ENCODE measurements at regions not wholly inside any gene's neighbourhood (a gene's known extent, or its start where the extent isn't known, plus 50 kb on each side); places are given as distances from the start of the nearest gene placed in this dataset.

- Histone ChIP-seq H3K27me3 (replicated peaks; ENCODE audit: insufficient read depth) (no peaks in the 10 kb centered on the region), H3K9me2 (ENCODE audit: insufficient read depth) (no peaks in the 10 kb centered on the region), H3K9me3 (ENCODE audit: low read depth) (no peaks in the 10 kb centered on the region), H3K36me3 (ENCODE audit: low read depth) (no peaks in the 10 kb centered on the region), H3K4me3 (no peak overlapping the region), H3K27ac (no peak overlapping the region), H3K4me1 (ENCODE audit: insufficient read depth) (no peaks in the 10 kb centered on the region), H3F3A (ENCODE audit: insufficient read depth) (no peaks in the 10 kb centered on the region), H3K4me2 (ENCODE audit: unreplicated experiment) (no peak overlapping the region), H3K9ac (no peak overlapping the region), H4K20me1 (ENCODE audit: insufficient read depth) (no peaks in the 10 kb centered on the region), H2AFZ (no peak overlapping the region), H3K79me2 (ENCODE audit: insufficient read depth) (no peaks in the 10 kb centered on the region)
- TF ChIP-seq EZH2phosphoT487 (IDR thresholded peaks at IDR 0.05; ENCODE audit: insufficient read depth, low read depth) (no peak), EZH2 (IDR thresholded peaks at IDR 0.05; ENCODE audit: insufficient read depth, poor library complexity, severe bottlenecking) (no peak)
- in situ Hi-C loops (cut with MboI): no loop called here
- DNase-seq: no peak
- 1 to 3% methylated on average over 3 of the region's 3 CpGs for WGBS, 2 experiments (ENCODE audit: low coverage in 1 of 2, low lambda C conversion rate in 2 of 2, missing lambda C conversion rate in 2 of 2)
These were observed 308.0 kb upstream of the ATP11B start for GRCh38 chr3:182485301-182485700.

- no peak overlapping the region for H3K4me2 ChIP-seq (ENCODE audit: unreplicated experiment)
- no peaks in the 10 kb centered on the region for H4K20me1 ChIP-seq (ENCODE audit: insufficient read depth)
- H3K9me2 ChIP-seq (ENCODE audit: insufficient read depth): no peaks in the 10 kb centered on the region
- no peak overlapping the region for H3K27ac ChIP-seq
- H3K4me3 ChIP-seq: no peak overlapping the region
- no peaks in the 10 kb centered on the region for H3K79me2 ChIP-seq (ENCODE audit: insufficient read depth)
- no peaks in the 10 kb centered on the region for H3K27me3 ChIP-seq (replicated peaks; ENCODE audit: insufficient read depth)
- H3K9ac ChIP-seq: no peak overlapping the region
- TF ChIP-seq EZH2 (IDR thresholded peaks at IDR 0.05; ENCODE audit: insufficient read depth, poor library complexity, severe bottlenecking): no peak
- TF ChIP-seq EZH2phosphoT487 (IDR thresholded peaks at IDR 0.05; ENCODE audit: insufficient read depth, low read depth): no peak
- 7 to 14% methylated on average over 4 of the region's 4 CpGs for WGBS, 2 experiments (ENCODE audit: low coverage in 1 of 2, low lambda C conversion rate in 2 of 2, missing lambda C conversion rate in 2 of 2)
- no peaks in the 10 kb centered on the region for H3F3A ChIP-seq (ENCODE audit: insufficient read depth)
- H3K9me3 ChIP-seq (ENCODE audit: low read depth): no peaks in the 10 kb centered on the region
- no peaks in the 10 kb centered on the region for H3K36me3 ChIP-seq (ENCODE audit: low read depth)
- H2AFZ ChIP-seq: no peak overlapping the region
- no peak for DNase-seq
- in situ Hi-C loops (cut with MboI): no loop called here
- no peaks in the 10 kb centered on the region for H3K4me1 ChIP-seq (ENCODE audit: insufficient read depth)
These were observed 306.8 kb upstream of the ATP11B start for GRCh38 chr3:182486463-182486862.

- Histone ChIP-seq H3K4me3 (no peak overlapping the region), H3K9ac (no peak overlapping the region), H2AFZ (no peak overlapping the region), H3K9me3 (ENCODE audit: low read depth) (no peaks in the 10 kb centered on the region), H3K36me3 (ENCODE audit: low read depth) (no peaks in the 10 kb centered on the region), H3K4me2 (ENCODE audit: unreplicated experiment) (no peak overlapping the region), H3K79me2 (ENCODE audit: insufficient read depth) (no peaks in the 10 kb centered on the region), H3K27me3 (replicated peaks; ENCODE audit: insufficient read depth) (no peaks in the 10 kb centered on the region), H3K9me2 (ENCODE audit: insufficient read depth) (no peaks in the 10 kb centered on the region), H3K4me1 (ENCODE audit: insufficient read depth) (no peaks in the 10 kb centered on the region), H4K20me1 (ENCODE audit: insufficient read depth) (no peaks in the 10 kb centered on the region), H3F3A (ENCODE audit: insufficient read depth) (no peaks in the 10 kb centered on the region), H3K27ac (no peak overlapping the region)
- in situ Hi-C loops (cut with MboI): no loop called here
- no peak for DNase-seq
- 15 to 16% methylated on average over 3 of the region's 3 CpGs for WGBS, 2 experiments (ENCODE audit: low coverage in 1 of 2, low lambda C conversion rate in 2 of 2, missing lambda C conversion rate in 2 of 2)
- TF ChIP-seq EZH2 (IDR thresholded peaks at IDR 0.05; ENCODE audit: insufficient read depth, poor library complexity, severe bottlenecking) (no peak), EZH2phosphoT487 (IDR thresholded peaks at IDR 0.05; ENCODE audit: insufficient read depth, low read depth) (no peak)
These were observed 306.2 kb upstream of the ATP11B start for GRCh38 chr3:182487143-182487542.

GRCh38 chr3:182487611-182488010 lies 305.7 kb upstream of the ATP11B start:
- Histone ChIP-seq H3K9me3 (ENCODE audit: low read depth) (no peaks in the 10 kb centered on the region), H3K79me2 (ENCODE audit: insufficient read depth) (no peaks in the 10 kb centered on the region), H3K36me3 (ENCODE audit: low read depth) (no peaks in the 10 kb centered on the region), H3K9me2 (ENCODE audit: insufficient read depth) (no peaks in the 10 kb centered on the region), H3K4me1 (ENCODE audit: insufficient read depth) (no peaks in the 10 kb centered on the region), H2AFZ (no peak overlapping the region), H3K27me3 (replicated peaks; ENCODE audit: insufficient read depth) (no peaks in the 10 kb centered on the region), H3K9ac (no peak overlapping the region), H4K20me1 (ENCODE audit: insufficient read depth) (no peaks in the 10 kb centered on the region), H3K27ac (no peak overlapping the region), H3K4me3 (no peak overlapping the region), H3F3A (ENCODE audit: insufficient read depth) (no peaks in the 10 kb centered on the region), H3K4me2 (ENCODE audit: unreplicated experiment) (no peak overlapping the region)
- 33 to 36% methylated on average over 2 of the region's 2 CpGs for whole genome bisulfite sequencing, 2 experiments (ENCODE audit: low coverage in 1 of 2, low lambda C conversion rate in 2 of 2, missing lambda C conversion rate in 2 of 2)
- in situ Hi-C loops (cut with MboI): no loop called here
- TF ChIP-seq EZH2 (IDR thresholded peaks at IDR 0.05; ENCODE audit: insufficient read depth, poor library complexity, severe bottlenecking) (no peak), EZH2phosphoT487 (IDR thresholded peaks at IDR 0.05; ENCODE audit: insufficient read depth, low read depth) (no peak)
- DNase-seq: no peak

Measured in GM23248 (cell line).